Kidney (tissue), 13 donors: ENCODE measurements at regions not wholly inside any gene's neighbourhood (a gene's known extent, or its start where the extent isn't known, plus 50 kb on each side); places are given as distances from the start of the nearest gene placed in this dataset.

Source experiments
- DNase-seq, 5 donors: peaks; one replicate each; pipeline ENCODE4 v3.0.0-alpha.2; 2013 to 2020
- FAIRE-seq: peaks from 2 replicates; lab custom pipeline; 2012; peaks lifted over from hg19 to GRCh38; lab: Jason Lieb, UNC
- H3K27ac ChIP-seq, 2 donors: one replicate each; pipeline ENCODE4 v1.7.0; 2013; ENCODE audit warnings: low read depth in 2 of 2, low read length in 2 of 2, inconsistent platforms in 1 of 2
- H3K27me3 ChIP-seq: one replicate; pipeline ENCODE4 v1.7.1; 2013; ENCODE audit warnings: low read length, inconsistent platforms; ENCODE audit not compliant: control insufficient read depth, insufficient read depth
- H3K36me3 ChIP-seq, 3 donors: one replicate each; pipeline versions ENCODE4 v1.7.0 to v1.7.1; 2013; ENCODE audit warnings: low read length in 3 of 3, control low read depth in 1 of 3, inconsistent platforms in 1 of 3; ENCODE audit not compliant: insufficient read depth in 3 of 3, control insufficient read depth in 2 of 3
- H3K4me1 ChIP-seq, 3 donors: one replicate each; pipeline versions ENCODE4 v1.7.0 to v1.7.1; 2013; ENCODE audit warnings: low read length in 3 of 3, inconsistent platforms in 1 of 3, low read depth in 1 of 3; ENCODE audit not compliant: control insufficient read depth in 2 of 3, insufficient read depth in 2 of 3
- H3K4me3 ChIP-seq, 3 donors: one replicate each; pipeline versions ENCODE4 v1.7.0 to v1.8.1; 2013; ENCODE audit warnings: low read length in 3 of 3, control low read depth in 1 of 3, inconsistent platforms in 1 of 3
- H3K9ac ChIP-seq, 3 donors: one replicate each; pipeline versions ENCODE4 v1.7.0 to v1.7.1; 2013; ENCODE audit warnings: low read length in 3 of 3, control low read depth in 1 of 3, inconsistent platforms in 1 of 3
- H3K9me3 ChIP-seq, 3 donors: one replicate each; pipeline versions ENCODE4 v1.7.0 to v1.7.1; 2013; ENCODE audit warnings: low read length in 3 of 3, control low read depth in 1 of 3, inconsistent platforms in 1 of 3; ENCODE audit not compliant: control insufficient read depth in 2 of 3, insufficient read depth in 1 of 3
- intact Hi-C: fragments of 100-400 bp; cut with DNase I; formaldehyde crosslinking; loops from one replicate; pipeline ENCODE4 v1.11.1; 2022
- TF ChIP-seq, protein P1 (sequence below): IDR thresholded peaks from 3 replicates; pipeline ENCODE4 v1.5.1; 2012; ENCODE audit warnings: mild to moderate bottlenecking, moderate library complexity, borderline replicate concordance; ENCODE audit not compliant: insufficient read depth; ENCODE audit errors: extremely low read depth
- donor health status: control.
- donor health status: control.
- donor health status: control.
- donor health status: control.
- donor health status: control.
- donor health status: DM: yes; HTN: yes; CAD: no.
- donor health status: Normal renal cell carcinoma (clear cell type).

DNA sequence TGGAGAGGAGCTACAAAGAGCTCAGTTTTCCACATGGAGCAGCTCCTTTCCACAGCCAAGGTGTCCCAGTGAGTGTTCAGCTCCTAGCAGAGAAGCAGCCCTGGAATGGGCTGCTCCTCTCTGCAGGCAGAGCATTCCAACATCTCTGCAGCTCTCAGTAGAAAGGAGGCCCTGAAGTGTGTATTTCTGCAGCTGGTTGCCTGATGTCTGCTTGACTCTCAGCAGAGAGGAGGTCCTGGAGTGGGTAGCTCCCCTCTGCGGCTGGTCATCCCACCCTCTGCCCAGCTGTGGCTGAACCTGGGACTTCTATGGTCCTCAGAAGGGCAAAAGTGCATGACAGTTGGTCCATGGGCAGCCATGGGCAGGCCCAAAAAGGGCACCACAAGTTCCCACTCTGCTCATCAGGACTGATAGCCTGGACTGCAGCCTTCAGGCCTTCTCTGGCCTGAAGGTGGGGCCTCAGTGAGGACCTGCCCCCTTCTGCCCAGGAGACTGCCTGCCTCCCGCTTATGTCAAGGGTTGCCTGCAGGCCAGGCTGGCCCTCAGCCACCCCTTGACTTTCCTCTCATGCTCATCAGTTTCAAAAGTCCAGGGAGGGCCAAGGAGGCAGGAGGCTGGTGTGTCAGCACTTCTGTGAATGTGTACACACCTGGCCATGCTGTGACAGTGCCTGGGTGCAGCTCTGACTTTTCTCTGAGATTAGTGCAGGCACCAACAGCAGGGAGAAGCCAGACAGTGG is 605.9 kb upstream of the FAM174A start:
- FAIRE-seq (no peak), DNase-seq (peak in 1 of 5 donors; percentile 31)
- Histone ChIP-seq H3K27me3 (no peaks in the 10 kb centered on the region), H3K36me3 (no peaks in the 10 kb centered on the region), H3K27ac (no peak overlapping the region), H3K4me1 (no peaks in the 10 kb centered on the region), H3K9me3 (no peaks in the 10 kb centered on the region), H3K9ac (no peak overlapping the region), H3K4me3 (no peak overlapping the region)
- TF ChIP-seq, protein P1, sequence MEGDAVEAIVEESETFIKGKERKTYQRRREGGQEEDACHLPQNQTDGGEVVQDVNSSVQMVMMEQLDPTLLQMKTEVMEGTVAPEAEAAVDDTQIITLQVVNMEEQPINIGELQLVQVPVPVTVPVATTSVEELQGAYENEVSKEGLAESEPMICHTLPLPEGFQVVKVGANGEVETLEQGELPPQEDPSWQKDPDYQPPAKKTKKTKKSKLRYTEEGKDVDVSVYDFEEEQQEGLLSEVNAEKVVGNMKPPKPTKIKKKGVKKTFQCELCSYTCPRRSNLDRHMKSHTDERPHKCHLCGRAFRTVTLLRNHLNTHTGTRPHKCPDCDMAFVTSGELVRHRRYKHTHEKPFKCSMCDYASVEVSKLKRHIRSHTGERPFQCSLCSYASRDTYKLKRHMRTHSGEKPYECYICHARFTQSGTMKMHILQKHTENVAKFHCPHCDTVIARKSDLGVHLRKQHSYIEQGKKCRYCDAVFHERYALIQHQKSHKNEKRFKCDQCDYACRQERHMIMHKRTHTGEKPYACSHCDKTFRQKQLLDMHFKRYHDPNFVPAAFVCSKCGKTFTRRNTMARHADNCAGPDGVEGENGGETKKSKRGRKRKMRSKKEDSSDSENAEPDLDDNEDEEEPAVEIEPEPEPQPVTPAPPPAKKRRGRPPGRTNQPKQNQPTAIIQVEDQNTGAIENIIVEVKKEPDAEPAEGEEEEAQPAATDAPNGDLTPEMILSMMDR: no peak
- intact Hi-C loops: no loop called here

DNA sequence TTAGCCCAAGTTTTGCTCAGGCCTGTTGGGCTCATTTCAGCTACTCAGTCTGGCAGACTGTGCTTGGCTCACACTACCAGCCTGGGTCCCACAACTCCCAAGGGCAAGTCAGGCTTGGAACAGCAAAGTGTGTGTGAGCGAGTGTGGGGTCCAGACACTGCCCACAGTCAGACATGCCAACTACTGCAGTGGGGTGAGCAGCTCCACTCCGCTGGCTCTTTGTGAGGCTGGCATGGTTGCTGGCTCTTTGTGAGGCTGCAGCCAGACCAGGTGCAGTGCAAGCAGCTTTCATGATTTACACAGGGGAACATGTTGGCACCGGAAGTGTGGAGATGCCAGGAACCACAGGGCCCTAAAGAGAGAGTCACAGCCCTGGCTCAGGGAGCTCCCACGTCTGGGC is 606.7 kb upstream of the FAM174A start:
- no peaks in the 10 kb centered on the region for H3K36me3 ChIP-seq
- no peak overlapping the region for H3K27ac ChIP-seq
- DNase-seq: peak in 1 of 5 donors; percentile 37
- no peaks in the 10 kb centered on the region for H3K4me1 ChIP-seq
- H3K9me3 ChIP-seq: no peaks in the 10 kb centered on the region
- TF ChIP-seq, protein P1: no peak
- H3K27me3 ChIP-seq: no peaks in the 10 kb centered on the region
- no peak overlapping the region for H3K4me3 ChIP-seq
- FAIRE-seq: no peak
- H3K9ac ChIP-seq: no peak overlapping the region
- intact Hi-C loops: no loop called here

DNA sequence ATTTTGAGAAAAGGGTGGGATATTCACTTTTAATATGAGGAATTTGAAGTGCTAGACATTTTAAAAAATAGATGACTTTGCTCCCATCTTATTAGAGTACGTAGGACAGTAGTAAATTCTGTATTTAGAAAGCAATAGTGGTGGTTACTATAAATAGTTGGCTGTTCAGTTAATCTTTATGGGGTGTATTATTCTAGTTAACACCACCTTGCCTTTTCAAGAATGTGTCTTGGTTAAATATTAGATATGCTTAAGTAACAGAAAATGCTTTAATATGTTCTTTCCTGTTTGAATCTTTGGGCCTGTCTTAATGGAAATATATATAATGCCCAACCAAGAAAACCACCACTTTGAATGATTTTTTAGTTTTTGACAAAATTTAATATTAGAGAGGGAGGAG is 608.7 kb upstream of the FAM174A start:
- DNase-seq: no peak
- H3K9me3 ChIP-seq: no peaks in the 10 kb centered on the region
- H3K4me3 ChIP-seq: no peak overlapping the region
- H3K36me3 ChIP-seq: no peaks in the 10 kb centered on the region
- intact Hi-C loops: no loop called here
- no peaks in the 10 kb centered on the region for H3K27me3 ChIP-seq
- H3K9ac ChIP-seq: no peak overlapping the region
- H3K4me1 ChIP-seq: no peaks in the 10 kb centered on the region
- peak; percentile 80 for FAIRE-seq
- H3K27ac ChIP-seq: no peak overlapping the region
- TF ChIP-seq, protein P1: no peak
